ENCODE measurements at regions not wholly inside any gene's neighbourhood (a gene's known extent, or its start where the extent isn't known, plus 50 kb on each side); places are given as distances from the start of the nearest gene placed in this dataset.

GRCh38 chr10:3537518-3537917, 247.5 kb downstream of the KLF6 start:
- DNase-seq = no peak

GRCh38 chr10:3535001-3535400, 250.0 kb downstream of the KLF6 start:
- no peak for DNase-seq

- DNase-seq = no peak
Measured at GRCh38 chr10:3534433-3534832, 250.6 kb downstream of the KLF6 start.

- no peak for DNase-seq
Measured at GRCh38 chr10:3533296-3533695, 251.7 kb downstream of the KLF6 start.

GRCh38 chr10:3532644-3533043, 252.4 kb downstream of the KLF6 start:
- no peak for DNase-seq

GRCh38 chr10:3531670-3532069, 253.3 kb downstream of the KLF6 start:
- no peak for DNase-seq

- DNase-seq = no peak
Measured at GRCh38 chr10:3530783-3531645, 254.0 kb downstream of the KLF6 start.

GRCh38 chr10:3530346-3530745, 254.7 kb downstream of the KLF6 start:
- no peak for DNase-seq

GRCh38 chr10:3529691-3530090, 255.3 kb downstream of the KLF6 start:
- DNase-seq = no peak

- DNase-seq = no peak
Measured at GRCh38 chr10:3528823-3529403, 256.1 kb downstream of the KLF6 start.

GRCh38 chr10:3528271-3528670, 256.7 kb downstream of the KLF6 start:
- DNase-seq = no peak

GRCh38 chr10:3527869-3528268, 257.1 kb downstream of the KLF6 start:
- no peak for DNase-seq

GRCh38 chr10:3526727-3527501, 258.1 kb downstream of the KLF6 start:
- DNase-seq = no peak

- no peak for DNase-seq
Measured at GRCh38 chr10:3525832-3526449, 259.1 kb downstream of the KLF6 start.

- no peak for DNase-seq
Measured at GRCh38 chr10:3524086-3524960, 260.7 kb downstream of the KLF6 start.

GRCh38 chr10:3523309-3524050, 261.5 kb downstream of the KLF6 start:
- no peak for DNase-seq

- DNase-seq = no peak
Measured at GRCh38 chr10:3516923-3517255, 268.1 kb downstream of the KLF6 start.

GRCh38 chr10:3516234-3516922, 268.6 kb downstream of the KLF6 start:
- no peak for DNase-seq

- DNase-seq = no peak
Measured at GRCh38 chr10:3514691-3515090, 270.3 kb downstream of the KLF6 start.

GRCh38 chr10:3512263-3512662, 272.7 kb downstream of the KLF6 start:
- DNase-seq = no peak

GRCh38 chr10:3511483-3511882, 273.5 kb downstream of the KLF6 start:
- DNase-seq = no peak

Data from NCI-H1092 (cell line).